ENCODE measurements at regions not wholly inside any gene's neighbourhood (a gene's known extent, or its start where the extent isn't known, plus 50 kb on each side); places are given as distances from the start of the nearest gene placed in this dataset.

DNA sequence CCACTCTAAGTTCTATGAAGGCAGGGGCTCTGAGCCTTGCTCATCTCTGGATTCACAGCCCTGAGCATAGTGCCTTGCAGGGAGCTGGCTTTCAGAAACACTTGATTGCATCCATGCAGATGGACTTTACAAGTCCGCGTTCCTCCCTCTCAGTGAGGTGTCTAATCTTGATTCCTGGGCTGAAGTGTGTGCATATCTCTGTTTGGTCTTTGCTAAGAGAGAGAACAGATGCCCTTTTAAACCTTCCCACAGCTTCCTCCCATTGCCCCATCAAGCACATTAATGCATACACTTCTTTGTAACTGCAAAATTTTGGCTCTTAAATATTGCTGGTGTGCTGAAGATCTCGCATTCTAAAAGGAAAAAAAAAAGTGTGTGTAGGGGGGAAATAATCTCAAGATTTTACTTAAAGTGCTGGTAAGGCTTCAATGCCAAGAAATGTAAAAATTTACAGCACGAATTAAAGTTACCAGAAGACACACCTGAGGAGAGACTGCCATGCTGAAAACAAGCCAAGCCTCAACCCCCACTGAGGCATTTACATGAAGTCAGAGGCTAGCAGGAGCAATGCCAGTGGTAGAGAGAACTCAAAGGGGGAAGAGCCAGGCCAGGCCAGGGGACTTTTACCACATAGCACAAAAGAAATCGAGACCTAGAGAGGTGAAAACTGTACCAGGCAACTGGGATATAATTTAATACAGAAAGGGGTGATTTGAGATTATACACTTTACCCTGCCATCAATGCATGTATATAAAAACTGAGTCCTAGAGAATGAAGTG, 492.1 kb downstream of the SOX6 start:
- in situ Hi-C loops (cut with MboI; ENCODE audit: low pct_unique_long_range_greater_than_20kb in 2 of 9, low sequenced_read_pairs in 9 of 9, unreplicated experiment in 9 of 9), result no loop called here
- WGBS, 10 experiments, result 6 to 100% (median 64%) methylated on average over 1 to 5 of the region's 5 CpGs; no CpG with 5 or more reads in 1 of the 10 experiments
- H3K27ac ChIP-seq, result no peak overlapping the region
- no peak overlapping the region for H3K4me3 ChIP-seq
- peak in 2 of 8 experiments; percentile 11 to 22 for ATAC-seq (replicated peaks in 6 of 8)
- peaks cover 9 to 13% of the 10 kb centered on the region in 2 donors for H3K4me1 ChIP-seq (replicated peaks in 1 of 2)

DNA sequence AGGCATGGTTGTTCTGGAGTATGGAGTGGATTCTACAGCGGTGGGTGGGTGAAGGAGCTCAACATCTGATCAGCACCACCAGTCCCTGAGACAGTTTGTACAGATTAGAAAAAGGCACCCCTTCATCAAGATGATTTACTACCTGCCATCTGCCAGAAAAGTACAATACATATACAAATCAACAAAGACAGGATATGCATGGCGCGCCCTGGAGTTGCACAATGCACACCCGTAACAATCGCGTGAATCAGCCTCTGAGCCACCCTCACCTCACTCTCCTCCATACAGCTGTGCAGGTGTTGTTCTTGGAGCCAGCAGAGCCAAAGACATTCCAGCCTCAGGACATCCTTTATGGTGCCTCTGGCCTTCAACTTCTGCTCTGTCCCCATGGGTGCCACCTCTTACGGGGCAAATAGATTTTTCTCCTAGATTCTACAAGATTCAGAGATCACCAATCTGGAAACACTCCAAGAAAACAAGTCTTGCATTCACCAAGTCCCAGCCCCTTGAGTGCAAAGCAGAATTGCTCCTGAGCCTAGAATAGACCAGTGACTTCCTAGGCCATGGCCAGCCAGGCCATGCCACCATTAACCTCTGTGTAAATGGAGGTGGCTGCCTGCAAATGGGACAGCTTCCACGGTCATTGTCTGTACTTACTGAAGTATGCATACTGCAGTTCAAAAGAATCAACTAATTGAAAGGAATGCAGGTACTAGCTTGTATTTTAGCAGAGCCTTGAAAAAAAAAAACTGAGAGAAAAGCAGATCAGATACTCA, 490.9 kb downstream of the SOX6 start:
- peak in 2 of 8 experiments; percentile 88 to 96 for ATAC-seq (replicated peaks in 6 of 8)
- WGBS, 10 experiments, result 28 to 100% (median 86%) methylated on average over 1 to 6 of the region's 8 CpGs; no CpG with 5 or more reads in 1 of the 10 experiments

DNA sequence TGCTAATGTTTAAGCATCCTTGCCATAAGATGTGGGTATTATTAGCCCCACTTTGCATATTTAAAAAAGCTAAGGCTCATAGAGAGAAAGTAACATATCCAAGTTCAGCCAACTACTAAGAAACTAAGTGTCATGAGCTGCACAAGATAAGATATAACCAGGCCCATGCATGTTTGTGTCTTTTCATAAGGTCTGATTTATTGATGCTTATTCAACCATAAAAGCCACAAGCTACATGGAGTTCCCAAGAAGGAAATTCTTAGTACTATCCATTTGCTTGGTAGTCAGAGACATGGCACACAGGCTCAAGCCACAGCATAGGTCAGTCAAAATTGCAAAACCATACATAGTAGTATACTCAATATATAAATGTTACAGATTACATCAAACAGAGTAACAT, 488.5 kb downstream of the SOX6 start:
- Histone ChIP-seq H3K4me3 (no peak overlapping the region), H3K4me1 (replicated peaks in 1 of 2) (peaks cover 23 to 38% of the 10 kb centered on the region in 2 donors), H3K27ac (no peak overlapping the region)
- in situ Hi-C loops (cut with MboI; ENCODE audit: low pct_unique_long_range_greater_than_20kb in 2 of 9, low sequenced_read_pairs in 9 of 9, unreplicated experiment in 9 of 9), result no loop called here
- ATAC-seq (replicated peaks in 6 of 8), result no peak

More for the DNA sequence above, 490.9 kb downstream of the SOX6 start:
- Histone ChIP-seq H3K4me3 (no peak overlapping the region), H3K27ac (no peak overlapping the region), H3K4me1 (replicated peaks in 1 of 2) (peaks cover 9 to 15% of the 10 kb centered on the region in 2 donors)
- in situ Hi-C loops (cut with MboI; ENCODE audit: low pct_unique_long_range_greater_than_20kb in 2 of 9, low sequenced_read_pairs in 9 of 9, unreplicated experiment in 9 of 9), result no loop called here

DNA sequence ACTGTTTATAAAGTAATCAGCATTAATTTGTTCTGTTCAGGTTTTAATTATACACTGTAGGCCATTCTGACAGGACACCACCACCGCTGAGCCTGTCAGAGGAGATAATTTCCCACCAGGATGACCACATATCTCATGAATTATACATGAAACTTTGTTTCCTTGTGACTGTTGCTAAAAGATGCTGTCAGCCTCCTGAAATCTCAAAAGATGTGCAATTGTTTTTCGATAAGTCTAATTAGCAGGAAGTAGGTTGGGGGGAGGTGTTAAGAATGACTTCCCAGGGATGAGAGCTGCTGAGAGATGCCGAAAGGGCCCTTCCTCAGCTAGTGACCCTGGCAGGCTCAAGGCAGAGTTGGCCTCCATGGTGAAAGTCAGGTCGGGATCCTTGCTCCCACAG, 485.4 kb downstream of the SOX6 start:
- in situ Hi-C loops (cut with MboI; ENCODE audit: low pct_unique_long_range_greater_than_20kb in 2 of 9, low sequenced_read_pairs in 9 of 9, unreplicated experiment in 9 of 9), result no loop called here
- ATAC-seq (replicated peaks in 6 of 8), result peak in 5 of 8 experiments; percentile 85 to 92 (median 89)
- 28 to 100% (median 50%) methylated on average over 1 to 3 of the region's 4 CpGs; no CpG with 5 or more reads in 1 of the 10 experiments for WGBS, 10 experiments
- Histone ChIP-seq H3K27ac (no peak overlapping the region), H3K4me1 (replicated peaks in 1 of 2) (peaks cover 21 to 32% of the 10 kb centered on the region in 2 donors), H3K4me3 (no peak overlapping the region)

DNA sequence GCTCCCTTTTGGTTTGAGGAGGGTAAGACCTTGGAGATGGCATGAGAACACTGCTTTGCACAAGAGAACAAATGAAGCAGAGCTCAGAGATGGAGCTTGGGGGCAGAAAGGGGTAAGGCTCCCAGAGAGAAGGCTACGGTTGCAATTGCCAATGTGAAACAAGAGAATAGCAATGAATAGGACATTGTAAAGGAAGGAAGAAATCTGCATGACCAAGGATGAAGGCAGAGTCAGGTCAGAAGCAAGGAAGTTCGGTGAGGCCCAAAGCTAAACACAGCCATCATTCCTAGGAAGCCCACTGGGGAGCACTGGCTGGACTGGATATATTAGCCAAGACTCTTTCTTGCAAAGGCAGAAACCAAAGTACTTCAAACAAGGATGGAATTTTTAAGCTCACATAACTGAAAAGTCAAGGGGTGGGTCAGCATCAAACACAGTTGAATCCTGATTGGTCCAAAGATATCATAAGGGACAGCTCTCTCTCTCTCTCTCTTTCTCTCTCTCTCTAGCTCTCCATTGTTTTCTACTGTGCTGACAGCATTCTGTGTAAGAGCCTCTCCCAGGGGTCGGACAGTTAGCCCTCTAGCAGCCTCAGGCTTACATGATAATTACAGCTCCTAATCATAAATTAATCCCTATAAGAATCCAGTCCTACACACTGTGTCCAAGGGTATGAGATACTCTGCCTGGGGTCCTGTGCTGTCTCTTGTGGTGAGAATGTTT, 484.3 kb downstream of the SOX6 start:
- in situ Hi-C loops (cut with MboI; ENCODE audit: low pct_unique_long_range_greater_than_20kb in 2 of 9, low sequenced_read_pairs in 9 of 9, unreplicated experiment in 9 of 9), result no loop called here
- peak in 5 of 8 experiments; percentile 16 to 62 (median 34) for ATAC-seq (replicated peaks in 6 of 8)
- Histone ChIP-seq H3K27ac (no peak overlapping the region), H3K4me3 (no peak overlapping the region), H3K4me1 (replicated peaks in 1 of 2) (peaks cover 25 to 33% of the 10 kb centered on the region in 2 donors)
- WGBS, 10 experiments, result 5 to 75% (median 43%) methylated on average over 1 to 3 of the region's 3 CpGs; no CpG with 5 or more reads in 1 of the 10 experiments

DNA sequence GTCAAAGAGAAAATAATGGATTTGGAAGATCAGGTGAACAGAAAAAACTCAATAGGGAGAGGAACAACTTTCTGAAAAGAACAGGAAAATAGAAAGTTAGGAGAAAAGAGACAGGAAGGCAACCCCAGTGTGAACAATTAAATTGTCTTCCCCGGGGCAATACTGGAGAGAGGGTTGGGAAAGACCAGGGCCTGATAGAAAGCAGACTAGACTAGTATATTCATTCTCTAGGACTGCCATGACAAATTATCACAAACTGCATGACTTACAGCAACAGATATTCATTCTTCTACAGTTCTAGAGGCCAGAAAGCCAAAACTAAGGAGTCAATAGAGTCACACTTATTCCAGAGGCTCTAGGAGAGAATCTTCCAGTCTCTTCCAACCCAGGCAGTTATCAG, 482.8 kb downstream of the SOX6 start:
- in situ Hi-C loops (cut with MboI; ENCODE audit: low pct_unique_long_range_greater_than_20kb in 2 of 9, low sequenced_read_pairs in 9 of 9, unreplicated experiment in 9 of 9), result no loop called here
- H3K4me1 ChIP-seq (replicated peaks in 1 of 2), result peaks cover 25 to 33% of the 10 kb centered on the region in 2 donors
- H3K27ac ChIP-seq, result no peak overlapping the region
- 11 to 100% (median 67%) methylated on average over 1 of the region's 1 CpG; no CpG with 5 or more reads in 1 of the 10 experiments for WGBS, 10 experiments
- no peak for ATAC-seq (replicated peaks in 6 of 8)
- no peak overlapping the region for H3K4me3 ChIP-seq

DNA sequence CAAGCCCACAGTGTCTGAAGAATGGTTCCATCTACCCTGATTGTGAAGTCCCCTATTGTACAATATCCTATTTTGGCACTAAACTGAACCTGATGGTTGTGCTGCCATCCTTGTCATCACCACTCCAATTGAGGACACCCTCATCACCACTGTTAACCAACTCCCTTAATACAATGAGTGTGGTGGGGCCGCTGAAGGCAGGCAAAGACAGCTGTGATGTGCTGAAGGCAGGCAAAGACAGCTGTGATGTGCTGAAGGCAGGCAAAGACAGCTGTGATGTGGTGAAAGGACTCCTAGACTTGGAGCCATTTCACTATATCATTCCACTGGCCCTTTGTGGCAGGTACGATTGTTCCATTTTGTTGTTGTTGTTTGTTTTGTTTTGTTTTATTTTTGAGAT, 481.6 kb downstream of the SOX6 start:
- no peak overlapping the region for H3K27ac ChIP-seq
- H3K4me1 ChIP-seq (replicated peaks in 1 of 2), result peaks cover 25 to 33% of the 10 kb centered on the region in 2 donors
- in situ Hi-C loops (cut with MboI; ENCODE audit: low pct_unique_long_range_greater_than_20kb in 2 of 9, low sequenced_read_pairs in 9 of 9, unreplicated experiment in 9 of 9), result no loop called here
- no peak overlapping the region for H3K4me3 ChIP-seq
- WGBS, 10 experiments, result 18 to 100% (median 82%) methylated on average over 1 to 2 of the region's 2 CpGs; no CpG with 5 or more reads in 6 of the 10 experiments
- no peak for ATAC-seq (replicated peaks in 6 of 8)

DNA sequence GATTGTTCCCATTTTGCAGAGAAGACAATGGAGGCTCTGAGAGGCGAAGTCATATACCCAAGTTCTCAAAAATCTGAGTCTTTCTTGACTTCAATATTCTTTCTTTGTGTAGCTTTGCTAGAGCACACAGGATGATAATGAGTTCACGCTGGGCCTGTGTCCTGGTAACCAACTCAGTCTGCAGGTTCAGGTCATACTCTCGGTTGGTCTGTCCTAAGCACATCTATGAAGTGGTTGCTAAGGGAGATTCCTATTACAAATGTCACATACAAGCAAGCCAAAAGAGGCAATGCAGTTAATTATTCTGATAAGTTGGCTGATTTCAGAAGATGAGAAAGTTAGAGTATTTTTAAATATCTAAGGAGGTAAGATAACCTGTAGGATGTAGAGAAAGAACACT, 481.0 kb downstream of the SOX6 start:
- peak in 1 of 8 experiments; percentile 14 for ATAC-seq (replicated peaks in 6 of 8)
- no peak overlapping the region for H3K4me3 ChIP-seq
- WGBS, 10 experiments, result 36 to 100% (median 67%) methylated on average over 1 to 3 of the region's 3 CpGs; no CpG with 5 or more reads in 3 of the 10 experiments
- peaks cover 25 to 31% of the 10 kb centered on the region in 2 donors for H3K4me1 ChIP-seq (replicated peaks in 1 of 2)
- in situ Hi-C loops (cut with MboI; ENCODE audit: low pct_unique_long_range_greater_than_20kb in 2 of 9, low sequenced_read_pairs in 9 of 9, unreplicated experiment in 9 of 9), result no loop called here
- no peak overlapping the region for H3K27ac ChIP-seq

DNA sequence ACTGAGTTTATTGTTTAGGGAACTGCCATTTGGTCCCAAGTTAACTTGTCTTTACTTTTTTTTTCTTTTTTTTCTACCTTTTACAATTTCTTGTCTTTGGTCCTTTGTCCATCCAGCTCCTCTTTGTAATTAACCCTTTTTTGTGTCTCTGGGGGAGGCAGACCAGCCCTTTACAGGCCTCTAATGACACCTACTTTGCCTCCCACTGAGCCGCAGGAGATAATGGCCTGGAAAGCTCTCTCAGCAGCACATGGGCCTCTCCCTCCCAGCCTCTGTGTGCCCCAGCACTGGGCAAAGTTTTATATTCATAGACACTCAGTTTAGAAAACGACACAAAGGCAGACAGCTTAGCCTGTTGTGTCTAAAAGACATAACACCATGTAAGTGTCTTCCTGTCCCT, 480.4 kb downstream of the SOX6 start:
- peaks cover 24 to 26% of the 10 kb centered on the region in 2 donors for H3K4me1 ChIP-seq (replicated peaks in 1 of 2)
- H3K27ac ChIP-seq, result no peak overlapping the region
- in situ Hi-C loops (cut with MboI; ENCODE audit: low pct_unique_long_range_greater_than_20kb in 2 of 9, low sequenced_read_pairs in 9 of 9, unreplicated experiment in 9 of 9), result no loop called here
- 0 to 50% (median 28%) methylated on average over 1 to 2 of the region's 2 CpGs; no CpG with 5 or more reads in 2 of the 10 experiments for WGBS, 10 experiments
- H3K4me3 ChIP-seq, result no peak overlapping the region
- ATAC-seq (replicated peaks in 6 of 8), result peak in 5 of 8 experiments; percentile 35 to 85 (median 50)

DNA sequence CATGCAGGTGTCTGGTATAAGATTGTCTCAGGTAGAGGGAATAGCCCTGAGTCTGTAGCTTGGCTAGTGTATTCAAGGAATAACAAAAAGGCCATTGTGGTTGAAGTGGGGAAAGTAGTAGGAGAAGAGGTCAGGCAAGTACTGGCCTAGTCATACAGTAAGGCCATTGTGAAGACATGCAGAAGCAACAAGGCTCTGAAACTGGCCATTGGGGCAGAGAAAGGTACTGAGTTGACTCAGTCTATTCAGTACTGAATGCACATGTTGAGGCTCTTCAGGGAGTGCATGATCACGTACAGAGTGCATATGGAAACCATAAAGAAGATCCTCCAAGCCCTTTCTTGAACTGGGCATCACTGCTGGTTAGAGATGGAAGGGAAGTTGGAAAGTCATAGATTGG, 477.6 kb downstream of the SOX6 start:
- WGBS, 10 experiments, result 14 to 100% (median 94%) methylated on average over 1 of the region's 1 CpG; no CpG with 5 or more reads in 4 of the 10 experiments
- in situ Hi-C loops (cut with MboI; ENCODE audit: low pct_unique_long_range_greater_than_20kb in 2 of 9, low sequenced_read_pairs in 9 of 9, unreplicated experiment in 9 of 9), result no loop called here
- H3K4me1 ChIP-seq (replicated peaks in 1 of 2), result peaks cover 11 to 13% of the 10 kb centered on the region in 2 donors
- H3K27ac ChIP-seq, result no peak overlapping the region
- ATAC-seq (replicated peaks in 6 of 8), result no peak
- H3K4me3 ChIP-seq, result no peak overlapping the region

DNA sequence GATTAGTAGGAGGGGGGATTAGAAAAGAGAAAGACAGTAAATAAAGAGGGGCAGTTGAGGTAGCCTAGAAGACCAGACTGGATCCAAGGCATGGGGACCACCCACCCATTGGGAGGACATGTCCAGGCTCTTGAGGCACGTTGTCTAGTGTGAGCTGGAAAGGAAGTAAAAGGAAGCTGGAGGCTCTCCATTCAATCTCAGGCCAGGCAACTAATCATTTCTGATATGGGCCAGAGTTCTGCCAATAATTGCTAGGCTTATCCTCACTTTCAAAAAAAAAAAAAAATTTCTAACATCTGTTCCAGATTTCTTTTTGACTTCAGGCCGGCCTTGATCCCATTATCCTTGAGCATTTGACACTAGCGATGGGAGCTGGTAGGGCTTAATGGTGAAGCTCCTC, 476.1 kb downstream of the SOX6 start:
- in situ Hi-C loops (cut with MboI; ENCODE audit: low pct_unique_long_range_greater_than_20kb in 2 of 9, low sequenced_read_pairs in 9 of 9, unreplicated experiment in 9 of 9), result no loop called here
- Histone ChIP-seq H3K4me1 (replicated peaks in 1 of 2) (peaks cover 16 to 28% of the 10 kb centered on the region in 2 donors), H3K27ac (no peak overlapping the region), H3K4me3 (no peak overlapping the region)
- no peak for ATAC-seq (replicated peaks in 6 of 8)
- WGBS, 10 experiments, result 26 to 90% (median 58%) methylated on average over 1 to 3 of the region's 3 CpGs; no CpG with 5 or more reads in 6 of the 10 experiments

DNA sequence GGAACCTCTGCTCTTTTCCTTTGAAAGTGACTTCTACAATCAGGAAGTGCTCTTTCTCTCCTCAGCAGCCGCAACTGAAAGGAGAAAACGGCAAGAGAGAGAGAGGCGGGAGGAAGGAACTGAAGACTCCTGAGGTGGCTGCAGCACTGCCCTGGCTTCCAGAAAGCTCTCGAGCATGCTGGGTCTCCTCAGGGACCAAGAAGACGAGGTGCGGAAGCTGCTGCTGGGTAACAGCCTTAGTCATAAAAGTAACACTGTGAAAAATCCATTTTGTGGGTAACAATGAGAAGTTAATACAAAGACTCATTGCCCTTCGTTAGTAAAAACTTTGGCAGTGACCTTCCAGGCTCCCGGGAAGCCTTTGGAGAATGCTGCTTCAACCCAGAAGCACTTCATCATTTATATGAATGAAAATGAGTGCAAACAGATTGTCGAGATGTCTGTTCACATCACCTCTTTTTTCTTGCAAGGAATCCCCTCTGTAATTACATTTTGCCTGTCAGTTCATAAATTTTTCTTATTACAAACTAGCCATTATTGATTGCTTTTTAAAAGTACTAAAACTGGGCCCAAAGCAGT, 473.4 kb downstream of the SOX6 start:
- ATAC-seq (replicated peaks in 6 of 8), result peak in 4 of 8 experiments; percentile 25 to 59 (median 58)
- in situ Hi-C loops (cut with MboI; ENCODE audit: low pct_unique_long_range_greater_than_20kb in 2 of 9, low sequenced_read_pairs in 9 of 9, unreplicated experiment in 9 of 9), result no loop called here
- WGBS, 10 experiments, result 13 to 74% (median 47%) methylated on average over 1 to 7 of the region's 9 CpGs; no CpG with 5 or more reads in 1 of the 10 experiments

More for the DNA sequence above, 473.4 kb downstream of the SOX6 start:
- H3K4me1 ChIP-seq (replicated peaks in 1 of 2), result peaks cover 6 to 21% of the 10 kb centered on the region in 2 donors
- H3K4me3 ChIP-seq, result no peak overlapping the region
- no peak overlapping the region for H3K27ac ChIP-seq
